Fibroblast of lung (primary cell): ENCODE measurements at regions not wholly inside any gene's neighbourhood (a gene's known extent, or its start where the extent isn't known, plus 50 kb on each side); places are given as distances from the start of the nearest gene placed in this dataset.

Experiments used
- DNase-seq, 2 donors: peaks; one replicate each; pipeline versions ENCODE4 v3.0.0 to v3.0.0-alpha.2; 2010; ENCODE audit warnings: low read depth in 2 of 2
- H2AFZ ChIP-seq: 2 replicates; pipeline ENCODE4 v1.5.1; 2012; ENCODE audit warnings: low read length, control low read depth, inconsistent platforms
- H3K27ac ChIP-seq: 2 replicates; pipeline ENCODE4 v1.5.1; 2011; ENCODE audit warnings: low read length, control low read depth; ENCODE audit not compliant: insufficient read depth
- H3K27me3 ChIP-seq: 2 replicates; pipeline ENCODE4 v1.5.1; 2011; ENCODE audit warnings: mild to moderate bottlenecking, low read length; ENCODE audit not compliant: control insufficient read depth, insufficient read depth
- H3K36me3 ChIP-seq: 2 replicates; pipeline ENCODE4 v1.5.1; 2011; ENCODE audit warnings: low read length; ENCODE audit not compliant: control insufficient read depth, insufficient read depth
- H3K4me1 ChIP-seq: 2 replicates; pipeline ENCODE4 v1.5.1; 2011; ENCODE audit warnings: low read length; ENCODE audit not compliant: control insufficient read depth, insufficient read depth; ENCODE audit errors: extremely low read depth
- H3K4me2 ChIP-seq: 2 replicates; pipeline ENCODE4 v1.5.1; 2011; ENCODE audit warnings: low read length, control low read depth; ENCODE audit not compliant: insufficient read depth; ENCODE audit errors: extremely low read depth
- H3K4me3 ChIP-seq, 4 experiments: fragments of 200-600 bp in 1 of 4; sonication (generic) in 1 of 4; replicated peaks in 1 of 4; 2 replicates each; pipeline ENCODE4 v1.5.1; 2011 to 2016; ENCODE audit warnings: low read length in 4 of 4, low read depth in 3 of 4, mild to moderate bottlenecking in 3 of 4, control low read depth in 2 of 4, inconsistent platforms in 1 of 4, mixed read lengths in 1 of 4; ENCODE audit not compliant: insufficient read depth in 1 of 4; ENCODE audit errors: control extremely low read depth in 1 of 4
- H3K79me2 ChIP-seq: 2 replicates; pipeline ENCODE4 v1.5.1; 2012; ENCODE audit warnings: mild to moderate bottlenecking, low read length, inconsistent platforms; ENCODE audit not compliant: control insufficient read depth, insufficient read depth
- H3K9ac ChIP-seq: 2 replicates; pipeline ENCODE4 v1.5.1; 2011; ENCODE audit warnings: mild to moderate bottlenecking, low read length, control low read depth; ENCODE audit not compliant: insufficient read depth
- H3K9me3 ChIP-seq: 2 replicates; pipeline ENCODE4 v1.5.1; 2012; ENCODE audit warnings: low read depth, low read length; ENCODE audit not compliant: control insufficient read depth, insufficient read depth
- H4K20me1 ChIP-seq: 2 replicates; pipeline ENCODE4 v1.5.1; 2011; ENCODE audit warnings: low read length; ENCODE audit not compliant: control insufficient read depth, insufficient read depth; ENCODE audit errors: extremely low read depth
- CTCF ChIP-seq, 2 donors: IDR thresholded peaks in 1 of 2; conservative IDR thresholded peaks in 1 of 2; 1 replicate in 1 of 2; 2 replicates in 1 of 2; pipeline ENCODE4 v1.5.1; 2011 to 2012; ENCODE audit warnings: low read length in 2 of 2, control low read depth in 1 of 2, inconsistent platforms in 1 of 2, low read depth in 1 of 2, mild to moderate bottlenecking in 1 of 2
- EZH2 ChIP-seq: IDR thresholded peaks from 2 replicates; pipeline ENCODE4 v1.5.1; 2012; ENCODE audit warnings: low read length, control low read depth, mild to moderate bottlenecking; ENCODE audit errors: missing control alignments

- H3K4me1 ChIP-seq = peaks cover 14% of the 10 kb centered on the region
- no peak overlapping the region for H3K4me3 ChIP-seq
- no peaks in the 10 kb centered on the region for H3K79me2 ChIP-seq
- H3K27ac ChIP-seq = no peak overlapping the region
- DNase-seq = no peak
- TF ChIP-seq CTCF (conservative IDR thresholded peaks at IDR 0.05 in 1 of 2, IDR thresholded peaks at IDR 0.05 in 1 of 2; ENCODE audit: low read depth in 1 of 2, low read length in 2 of 2) = no peak
- no peak for TF ChIP-seq EZH2
- no peak overlapping the region for H3K4me2 ChIP-seq
- no peaks in the 10 kb centered on the region for H3K36me3 ChIP-seq
- no peaks in the 10 kb centered on the region for H4K20me1 ChIP-seq
- no peak overlapping the region for H2AFZ ChIP-seq
- H3K9ac ChIP-seq = no peak overlapping the region
- H3K9me3 ChIP-seq = no peaks in the 10 kb centered on the region
- no peaks in the 10 kb centered on the region for H3K27me3 ChIP-seq
Observed at GRCh38 chr1:94306521-94306920, 69.1 kb upstream of the ARHGAP29 start.

DNA sequence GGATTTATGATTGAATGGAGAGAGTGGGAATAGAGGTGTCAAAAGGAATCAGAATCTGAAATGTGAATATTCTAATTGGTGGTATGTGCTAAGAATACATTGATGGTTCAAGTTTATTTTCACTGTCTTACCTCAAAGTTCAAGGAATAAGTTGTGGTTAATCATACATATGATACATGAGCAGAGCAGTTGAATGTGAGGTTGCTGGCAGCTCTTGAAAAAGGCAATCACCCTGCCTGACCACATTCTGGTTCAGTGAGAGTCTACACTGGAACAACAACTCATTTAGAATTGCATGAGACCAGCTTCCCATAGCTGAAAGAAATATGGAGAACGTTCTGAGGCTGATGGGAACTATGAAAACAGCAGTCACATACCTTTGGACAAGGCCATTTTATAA lies 68.3 kb upstream of the ARHGAP29 start:
- Histone ChIP-seq H3K9me3 (no peaks in the 10 kb centered on the region), H3K27me3 (no peaks in the 10 kb centered on the region), H3K27ac (no peak overlapping the region), H3K4me3 (no peak overlapping the region), H3K79me2 (no peaks in the 10 kb centered on the region), H2AFZ (no peak overlapping the region), H3K36me3 (no peaks in the 10 kb centered on the region), H3K9ac (no peak overlapping the region), H3K4me2 (no peak overlapping the region), H3K4me1 (peaks cover 12% of the 10 kb centered on the region), H4K20me1 (no peaks in the 10 kb centered on the region)
- peak in 1 of 2 donors; percentile 96 for DNase-seq
- TF ChIP-seq CTCF (conservative IDR thresholded peaks at IDR 0.05 in 1 of 2, IDR thresholded peaks at IDR 0.05 in 1 of 2; ENCODE audit: low read depth in 1 of 2, low read length in 2 of 2) (no peak), EZH2 (no peak)

GRCh38 chr1:94304553-94304952 lies 67.2 kb upstream of the ARHGAP29 start:
- H3K4me1 ChIP-seq = peaks cover 12% of the 10 kb centered on the region
- peak in 1 of 2 donors; percentile 34 for DNase-seq
- H3K4me2 ChIP-seq = no peak overlapping the region
- no peaks in the 10 kb centered on the region for H3K36me3 ChIP-seq
- H4K20me1 ChIP-seq = no peaks in the 10 kb centered on the region
- no peaks in the 10 kb centered on the region for H3K27me3 ChIP-seq
- no peak overlapping the region for H3K27ac ChIP-seq
- TF ChIP-seq CTCF (conservative IDR thresholded peaks at IDR 0.05 in 1 of 2, IDR thresholded peaks at IDR 0.05 in 1 of 2; ENCODE audit: low read depth in 1 of 2, low read length in 2 of 2) (no peak), EZH2 (no peak)
- H2AFZ ChIP-seq = no peak overlapping the region
- H3K4me3 ChIP-seq = no peak overlapping the region
- H3K9me3 ChIP-seq = no peaks in the 10 kb centered on the region
- H3K9ac ChIP-seq = no peak overlapping the region
- no peaks in the 10 kb centered on the region for H3K79me2 ChIP-seq
